ENCODE measurements at regions not wholly inside any gene's neighbourhood (a gene's known extent, or its start where the extent isn't known, plus 50 kb on each side); places are given as distances from the start of the nearest gene placed in this dataset.

GRCh38 chr15:79769069-79769481, 127.7 kb downstream of the MTHFS start:
- peak in 1 of 6 experiments; percentile 14 for TF ChIP-seq CTCF (IDR thresholded peaks at IDR 0.05)
- no peak for TF ChIP-seq POLR2A (IDR thresholded peaks at IDR 0.05)

Data from upper lobe of left lung (tissue), 4 donors.